HEK293 (cell line): ENCODE measurements at regions not wholly inside any gene's neighbourhood (a gene's known extent, or its start where the extent isn't known, plus 50 kb on each side); places are given as distances from the start of the nearest gene placed in this dataset.

Experiments used
- ZFP41 ChIP-seq: fragments of 450-650 bp; formaldehyde crosslinking; IDR thresholded peaks from 2 replicates; pipeline ENCODE4 v1.5.1; 2016; ENCODE audit warnings: missing biosample characterization, missing genetic modification characterization, borderline replicate concordance
- ZNF121 ChIP-seq: fragments of 450-650 bp; formaldehyde crosslinking; IDR thresholded peaks from 2 replicates; pipeline ENCODE4 v1.5.1; 2016; ENCODE audit warnings: missing biosample characterization, missing genetic modification characterization
- ZNF184 ChIP-seq: fragments of 450-650 bp; IDR thresholded peaks from 2 replicates; pipeline ENCODE4 v1.5.1; 2018; ENCODE audit warnings: missing biosample characterization, mild to moderate bottlenecking, missing genetic modification characterization
- ZNF302 ChIP-seq: fragments of 450-650 bp; formaldehyde crosslinking; IDR thresholded peaks from 2 replicates; pipeline ENCODE4 v1.5.1; 2016; ENCODE audit warnings: missing biosample characterization, missing genetic modification characterization, low read depth
- ZNF510 ChIP-seq: fragments of 450-650 bp; formaldehyde crosslinking; IDR thresholded peaks from 2 replicates; pipeline ENCODE4 v1.5.1; 2018; ENCODE audit warnings: mild to moderate bottlenecking, missing genetic modification characterization, missing biosample characterization; ENCODE audit not compliant: insufficient replicate concordance
- ZNF549 ChIP-seq: fragments of 450-650 bp; IDR thresholded peaks from 2 replicates; pipeline ENCODE4 v1.5.1; 2018; ENCODE audit warnings: missing biosample characterization, missing genetic modification characterization, mild to moderate bottlenecking, inconsistent platforms, moderate library complexity
- TF ChIP-seq, protein P1 (sequence below): IDR thresholded peaks from 2 replicates; pipeline ENCODE4 v1.6.1; 2011; ENCODE audit warnings: mild to moderate bottlenecking, low read depth, low read length, borderline replicate concordance
- TF ChIP-seq, protein P2 (sequence below): fragments of 450-650 bp; formaldehyde crosslinking; IDR thresholded peaks from 2 replicates; pipeline ENCODE4 v1.5.1; 2016; ENCODE audit warnings: missing biosample characterization, missing genetic modification characterization
- TF ChIP-seq, protein P3 (sequence below): fragments of 450-650 bp; formaldehyde crosslinking; IDR thresholded peaks from 2 replicates; pipeline ENCODE4 v1.5.1; 2016; ENCODE audit warnings: missing biosample characterization, missing genetic modification characterization
- TF ChIP-seq, protein P4 (sequence below): fragments of 450-650 bp; formaldehyde crosslinking; IDR thresholded peaks from 2 replicates; pipeline ENCODE4 v1.5.1; 2016; ENCODE audit warnings: missing biosample characterization, missing genetic modification characterization, low read depth
- TF ChIP-seq, protein P5 (sequence below): fragments of 450-650 bp; formaldehyde crosslinking; IDR thresholded peaks from 2 replicates; pipeline ENCODE4 v1.5.1; 2016; ENCODE audit warnings: missing biosample characterization, missing genetic modification characterization
- TF ChIP-seq, protein P6 (sequence below): fragments of 450-650 bp; formaldehyde crosslinking; IDR thresholded peaks from 2 replicates; pipeline ENCODE4 v1.5.1; 2016; ENCODE audit warnings: missing biosample characterization, missing genetic modification characterization

DNA sequence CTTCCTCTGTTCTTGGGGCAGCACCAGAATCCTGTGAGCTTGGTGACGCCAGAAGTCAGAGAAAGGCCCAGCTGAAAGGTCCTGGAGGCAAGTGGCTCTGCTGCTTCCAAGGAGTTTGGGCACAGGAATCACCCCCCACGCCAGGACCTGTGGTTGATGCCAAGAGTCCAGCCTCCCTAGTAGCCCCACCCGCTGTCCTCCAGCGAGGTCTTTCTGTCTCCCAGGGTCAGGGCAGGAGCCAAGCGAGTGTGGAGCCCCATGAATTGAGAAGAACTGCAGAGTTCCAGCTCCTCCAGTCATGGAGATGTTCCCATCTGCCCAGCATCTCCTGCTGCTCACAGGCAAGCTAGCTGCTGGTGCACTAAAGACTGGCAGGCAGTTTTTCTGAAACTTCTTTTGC lies 631.7 kb upstream of the MGMT start:
- TF ChIP-seq, protein P1, sequence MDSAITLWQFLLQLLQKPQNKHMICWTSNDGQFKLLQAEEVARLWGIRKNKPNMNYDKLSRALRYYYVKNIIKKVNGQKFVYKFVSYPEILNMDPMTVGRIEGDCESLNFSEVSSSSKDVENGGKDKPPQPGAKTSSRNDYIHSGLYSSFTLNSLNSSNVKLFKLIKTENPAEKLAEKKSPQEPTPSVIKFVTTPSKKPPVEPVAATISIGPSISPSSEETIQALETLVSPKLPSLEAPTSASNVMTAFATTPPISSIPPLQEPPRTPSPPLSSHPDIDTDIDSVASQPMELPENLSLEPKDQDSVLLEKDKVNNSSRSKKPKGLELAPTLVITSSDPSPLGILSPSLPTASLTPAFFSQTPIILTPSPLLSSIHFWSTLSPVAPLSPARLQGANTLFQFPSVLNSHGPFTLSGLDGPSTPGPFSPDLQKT = no peak
- TF ChIP-seq ZNF121 (tag by site-specific recombination) = no peak
- TF ChIP-seq, protein P2, sequence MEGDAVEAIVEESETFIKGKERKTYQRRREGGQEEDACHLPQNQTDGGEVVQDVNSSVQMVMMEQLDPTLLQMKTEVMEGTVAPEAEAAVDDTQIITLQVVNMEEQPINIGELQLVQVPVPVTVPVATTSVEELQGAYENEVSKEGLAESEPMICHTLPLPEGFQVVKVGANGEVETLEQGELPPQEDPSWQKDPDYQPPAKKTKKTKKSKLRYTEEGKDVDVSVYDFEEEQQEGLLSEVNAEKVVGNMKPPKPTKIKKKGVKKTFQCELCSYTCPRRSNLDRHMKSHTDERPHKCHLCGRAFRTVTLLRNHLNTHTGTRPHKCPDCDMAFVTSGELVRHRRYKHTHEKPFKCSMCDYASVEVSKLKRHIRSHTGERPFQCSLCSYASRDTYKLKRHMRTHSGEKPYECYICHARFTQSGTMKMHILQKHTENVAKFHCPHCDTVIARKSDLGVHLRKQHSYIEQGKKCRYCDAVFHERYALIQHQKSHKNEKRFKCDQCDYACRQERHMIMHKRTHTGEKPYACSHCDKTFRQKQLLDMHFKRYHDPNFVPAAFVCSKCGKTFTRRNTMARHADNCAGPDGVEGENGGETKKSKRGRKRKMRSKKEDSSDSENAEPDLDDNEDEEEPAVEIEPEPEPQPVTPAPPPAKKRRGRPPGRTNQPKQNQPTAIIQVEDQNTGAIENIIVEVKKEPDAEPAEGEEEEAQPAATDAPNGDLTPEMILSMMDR (tag by site-specific recombination) = no peak
- TF ChIP-seq ZNF510 (tag by site-specific recombination) = no peak
- TF ChIP-seq ZNF549 (tag by site-specific recombination) = no peak
- TF ChIP-seq, protein P3, sequence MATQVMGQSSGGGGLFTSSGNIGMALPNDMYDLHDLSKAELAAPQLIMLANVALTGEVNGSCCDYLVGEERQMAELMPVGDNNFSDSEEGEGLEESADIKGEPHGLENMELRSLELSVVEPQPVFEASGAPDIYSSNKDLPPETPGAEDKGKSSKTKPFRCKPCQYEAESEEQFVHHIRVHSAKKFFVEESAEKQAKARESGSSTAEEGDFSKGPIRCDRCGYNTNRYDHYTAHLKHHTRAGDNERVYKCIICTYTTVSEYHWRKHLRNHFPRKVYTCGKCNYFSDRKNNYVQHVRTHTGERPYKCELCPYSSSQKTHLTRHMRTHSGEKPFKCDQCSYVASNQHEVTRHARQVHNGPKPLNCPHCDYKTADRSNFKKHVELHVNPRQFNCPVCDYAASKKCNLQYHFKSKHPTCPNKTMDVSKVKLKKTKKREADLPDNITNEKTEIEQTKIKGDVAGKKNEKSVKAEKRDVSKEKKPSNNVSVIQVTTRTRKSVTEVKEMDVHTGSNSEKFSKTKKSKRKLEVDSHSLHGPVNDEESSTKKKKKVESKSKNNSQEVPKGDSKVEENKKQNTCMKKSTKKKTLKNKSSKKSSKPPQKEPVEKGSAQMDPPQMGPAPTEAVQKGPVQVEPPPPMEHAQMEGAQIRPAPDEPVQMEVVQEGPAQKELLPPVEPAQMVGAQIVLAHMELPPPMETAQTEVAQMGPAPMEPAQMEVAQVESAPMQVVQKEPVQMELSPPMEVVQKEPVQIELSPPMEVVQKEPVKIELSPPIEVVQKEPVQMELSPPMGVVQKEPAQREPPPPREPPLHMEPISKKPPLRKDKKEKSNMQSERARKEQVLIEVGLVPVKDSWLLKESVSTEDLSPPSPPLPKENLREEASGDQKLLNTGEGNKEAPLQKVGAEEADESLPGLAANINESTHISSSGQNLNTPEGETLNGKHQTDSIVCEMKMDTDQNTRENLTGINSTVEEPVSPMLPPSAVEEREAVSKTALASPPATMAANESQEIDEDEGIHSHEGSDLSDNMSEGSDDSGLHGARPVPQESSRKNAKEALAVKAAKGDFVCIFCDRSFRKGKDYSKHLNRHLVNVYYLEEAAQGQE (tag by site-specific recombination) = no peak
- TF ChIP-seq ZNF302 (tag by site-specific recombination) = no peak
- no peak for TF ChIP-seq ZFP41 (tag by site-specific recombination)
- TF ChIP-seq, protein P4, sequence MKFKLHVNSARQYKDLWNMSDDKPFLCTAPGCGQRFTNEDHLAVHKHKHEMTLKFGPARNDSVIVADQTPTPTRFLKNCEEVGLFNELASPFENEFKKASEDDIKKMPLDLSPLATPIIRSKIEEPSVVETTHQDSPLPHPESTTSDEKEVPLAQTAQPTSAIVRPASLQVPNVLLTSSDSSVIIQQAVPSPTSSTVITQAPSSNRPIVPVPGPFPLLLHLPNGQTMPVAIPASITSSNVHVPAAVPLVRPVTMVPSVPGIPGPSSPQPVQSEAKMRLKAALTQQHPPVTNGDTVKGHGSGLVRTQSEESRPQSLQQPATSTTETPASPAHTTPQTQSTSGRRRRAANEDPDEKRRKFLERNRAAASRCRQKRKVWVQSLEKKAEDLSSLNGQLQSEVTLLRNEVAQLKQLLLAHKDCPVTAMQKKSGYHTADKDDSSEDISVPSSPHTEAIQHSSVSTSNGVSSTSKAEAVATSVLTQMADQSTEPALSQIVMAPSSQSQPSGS = no peak
- TF ChIP-seq, protein P5, sequence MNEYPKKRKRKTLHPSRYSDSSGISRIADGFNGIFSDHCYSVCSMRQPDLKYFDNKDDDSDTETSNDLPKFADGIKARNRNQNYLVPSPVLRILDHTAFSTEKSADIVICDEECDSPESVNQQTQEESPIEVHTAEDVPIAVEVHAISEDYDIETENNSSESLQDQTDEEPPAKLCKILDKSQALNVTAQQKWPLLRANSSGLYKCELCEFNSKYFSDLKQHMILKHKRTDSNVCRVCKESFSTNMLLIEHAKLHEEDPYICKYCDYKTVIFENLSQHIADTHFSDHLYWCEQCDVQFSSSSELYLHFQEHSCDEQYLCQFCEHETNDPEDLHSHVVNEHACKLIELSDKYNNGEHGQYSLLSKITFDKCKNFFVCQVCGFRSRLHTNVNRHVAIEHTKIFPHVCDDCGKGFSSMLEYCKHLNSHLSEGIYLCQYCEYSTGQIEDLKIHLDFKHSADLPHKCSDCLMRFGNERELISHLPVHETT (tag by site-specific recombination) = no peak
- TF ChIP-seq, protein P6, sequence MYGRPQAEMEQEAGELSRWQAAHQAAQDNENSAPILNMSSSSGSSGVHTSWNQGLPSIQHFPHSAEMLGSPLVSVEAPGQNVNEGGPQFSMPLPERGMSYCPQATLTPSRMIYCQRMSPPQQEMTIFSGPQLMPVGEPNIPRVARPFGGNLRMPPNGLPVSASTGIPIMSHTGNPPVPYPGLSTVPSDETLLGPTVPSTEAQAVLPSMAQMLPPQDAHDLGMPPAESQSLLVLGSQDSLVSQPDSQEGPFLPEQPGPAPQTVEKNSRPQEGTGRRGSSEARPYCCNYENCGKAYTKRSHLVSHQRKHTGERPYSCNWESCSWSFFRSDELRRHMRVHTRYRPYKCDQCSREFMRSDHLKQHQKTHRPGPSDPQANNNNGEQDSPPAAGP = no peak
- TF ChIP-seq ZNF184 = no peak
